HG03280 (cell line): ENCODE measurements at regions not wholly inside any gene's neighbourhood (a gene's known extent, or its start where the extent isn't known, plus 50 kb on each side); places are given as distances from the start of the nearest gene placed in this dataset.

ENCODE experiments used
- ATAC-seq: cut with Tn5 transposase; IDR thresholded peaks from one replicate; pipeline ENCODE4 v1.9.1; 2021; ENCODE audit warnings: mild to moderate bottlenecking, moderate library complexity; ENCODE audit not compliant: unreplicated experiment

GRCh38 chr18:72194072-72194471 lies 350.1 kb downstream of the CBLN2 start:
- no peak for ATAC-seq

GRCh38 chr18:72187956-72188355 lies 356.2 kb downstream of the CBLN2 start:
- no peak for ATAC-seq

- peak; percentile 67 for ATAC-seq
Measured at GRCh38 chr18:72181241-72181764, 362.8 kb downstream of the CBLN2 start.

- ATAC-seq = no peak
Measured at GRCh38 chr18:72180689-72181088, 363.5 kb downstream of the CBLN2 start.

- ATAC-seq = no peak
Measured at GRCh38 chr18:72174972-72175649, 369.0 kb downstream of the CBLN2 start.

- no peak for ATAC-seq
Measured at GRCh38 chr18:72171596-72171995, 372.5 kb downstream of the CBLN2 start.

- no peak for ATAC-seq
Measured at GRCh38 chr18:72161691-72162090, 382.5 kb downstream of the CBLN2 start.

GRCh38 chr18:72160510-72161445 lies 383.4 kb downstream of the CBLN2 start:
- ATAC-seq = peak; percentile 82

- no peak for ATAC-seq
Measured at GRCh38 chr18:72155327-72155726, 388.8 kb downstream of the CBLN2 start.

- ATAC-seq = no peak
Measured at GRCh38 chr18:72154926-72155325, 389.2 kb downstream of the CBLN2 start.

- no peak for ATAC-seq
Measured at GRCh38 chr18:72152935-72153334, 391.2 kb downstream of the CBLN2 start.

- ATAC-seq = no peak
Measured at GRCh38 chr18:72147830-72148229, 396.3 kb downstream of the CBLN2 start.

- ATAC-seq = no peak
Measured at GRCh38 chr18:72140007-72140406, 404.1 kb downstream of the CBLN2 start.

GRCh38 chr18:72128649-72129048 lies 415.5 kb downstream of the CBLN2 start:
- ATAC-seq = no peak

GRCh38 chr18:72122103-72122502 lies 422.0 kb downstream of the CBLN2 start:
- ATAC-seq = no peak

GRCh38 chr18:72119082-72119481 lies 425.1 kb downstream of the CBLN2 start:
- ATAC-seq = no peak

- ATAC-seq = no peak
Measured at GRCh38 chr18:72114801-72115594, 429.1 kb downstream of the CBLN2 start.

- ATAC-seq = no peak
Measured at GRCh38 chr18:72107647-72108383, 436.3 kb downstream of the CBLN2 start.

- ATAC-seq = no peak
Measured at GRCh38 chr18:72104851-72105250, 439.3 kb downstream of the CBLN2 start.

- no peak for ATAC-seq
Measured at GRCh38 chr18:72102412-72102811, 441.7 kb downstream of the CBLN2 start.
